ENCODE measurements at regions not wholly inside any gene's neighbourhood (a gene's known extent, or its start where the extent isn't known, plus 50 kb on each side); places are given as distances from the start of the nearest gene placed in this dataset.

- TF ChIP-seq CHD2 (IDR thresholded peaks at IDR 0.05; ENCODE audit: low read length, partially characterized antibody): no peak
These were observed 139.3 kb upstream of the TMCC3 start (continued) for GRCh38 chr12:94789510-94790225.

DNA sequence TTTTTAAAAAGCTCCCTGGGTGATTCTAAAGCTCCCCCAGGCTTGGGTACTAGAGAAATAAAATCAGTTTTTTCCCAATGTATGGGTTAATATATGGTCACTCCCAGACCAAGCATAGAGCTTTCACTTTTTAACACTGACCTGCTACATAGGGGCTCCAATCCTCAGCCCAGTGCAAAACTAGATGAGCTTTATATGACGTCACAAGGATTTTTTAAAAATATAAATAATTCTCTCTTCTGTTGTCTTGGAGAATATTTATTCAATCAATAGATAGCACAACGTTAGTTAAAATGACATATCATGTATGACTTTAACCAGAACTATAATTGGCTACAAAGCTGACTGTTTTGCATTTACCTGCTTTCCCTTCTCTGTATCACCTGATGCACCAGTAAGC, 137.9 kb upstream of the TMCC3 start:
- 18% methylated on average over 2 of the region's 2 CpGs for WGBS (ENCODE audit: missing lambda C conversion rate)
- no peaks in the 10 kb centered on the region for H3K9me3 ChIP-seq
- H3K4me3 ChIP-seq: no peak overlapping the region
- POLR2A ChIA-PET: no interaction called here
- no peak for DNase-seq (ENCODE audit: low read depth in 1 of 2, low spot score in 1 of 2)
- H3K27ac ChIP-seq: no peak overlapping the region
- no peak overlapping the region for H3K4me2 ChIP-seq
- no peak for ATAC-seq
- CTCF ChIA-PET: interaction anchor here (1.1 to 2.8 kb wide), 4 partner anchors 10 to 243 kb away, joined by 5 to 9 read pairs (median 5); no protein-coding TSS in a partner anchor
- no peak for TF ChIP-seq BHLHE40 (IDR thresholded peaks at IDR 0.05; ENCODE audit: low read depth, low read length)
- TF ChIP-seq CHD2 (IDR thresholded peaks at IDR 0.05; ENCODE audit: low read length, partially characterized antibody): no peak
- TF ChIP-seq KDM1A (IDR thresholded peaks at IDR 0.05; ENCODE audit: low read depth): no peak
- TF ChIP-seq RAD21 (conservative IDR thresholded peaks at IDR 0.05 in 1 of 2, IDR thresholded peaks at IDR 0.05 in 1 of 2): no peak
- no peak for TF ChIP-seq ZC3H11A (IDR thresholded peaks at IDR 0.05)
- no peak for TF ChIP-seq PHF8 (IDR thresholded peaks at IDR 0.05; ENCODE audit: borderline replicate concordance, low read depth)
- TF ChIP-seq EHF (CRISPR knock-in tag; IDR thresholded peaks at IDR 0.05): no peak
- no peak for TF ChIP-seq HEYL (CRISPR knock-in tag; IDR thresholded peaks at IDR 0.05)
- TF ChIP-seq PBX3 (IDR thresholded peaks at IDR 0.05): no peak
- no peak for TF ChIP-seq JUN (IDR thresholded peaks at IDR 0.05)
- TF ChIP-seq MYC (IDR thresholded peaks at IDR 0.05; ENCODE audit: borderline replicate concordance, low read length): no peak
- no peak for TF ChIP-seq ZFP36 (IDR thresholded peaks at IDR 0.05; ENCODE audit: borderline replicate concordance, partially characterized antibody)
- no peak for TF ChIP-seq MAX (IDR thresholded peaks at IDR 0.05)
- TF ChIP-seq, protein P1, sequence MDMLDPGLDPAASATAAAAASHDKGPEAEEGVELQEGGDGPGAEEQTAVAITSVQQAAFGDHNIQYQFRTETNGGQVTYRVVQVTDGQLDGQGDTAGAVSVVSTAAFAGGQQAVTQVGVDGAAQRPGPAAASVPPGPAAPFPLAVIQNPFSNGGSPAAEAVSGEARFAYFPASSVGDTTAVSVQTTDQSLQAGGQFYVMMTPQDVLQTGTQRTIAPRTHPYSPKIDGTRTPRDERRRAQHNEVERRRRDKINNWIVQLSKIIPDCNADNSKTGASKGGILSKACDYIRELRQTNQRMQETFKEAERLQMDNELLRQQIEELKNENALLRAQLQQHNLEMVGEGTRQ (IDR thresholded peaks at IDR 0.05): no peak
- TF ChIP-seq RCOR1 (IDR thresholded peaks at IDR 0.05; ENCODE audit: low read depth, low read length): no peak
- TF ChIP-seq NR3C1 (IDR thresholded peaks at IDR 0.05): no peak
- peaks cover 8% of the 10 kb centered on the region for H3K4me1 ChIP-seq
- no peak for FAIRE-seq

DNA sequence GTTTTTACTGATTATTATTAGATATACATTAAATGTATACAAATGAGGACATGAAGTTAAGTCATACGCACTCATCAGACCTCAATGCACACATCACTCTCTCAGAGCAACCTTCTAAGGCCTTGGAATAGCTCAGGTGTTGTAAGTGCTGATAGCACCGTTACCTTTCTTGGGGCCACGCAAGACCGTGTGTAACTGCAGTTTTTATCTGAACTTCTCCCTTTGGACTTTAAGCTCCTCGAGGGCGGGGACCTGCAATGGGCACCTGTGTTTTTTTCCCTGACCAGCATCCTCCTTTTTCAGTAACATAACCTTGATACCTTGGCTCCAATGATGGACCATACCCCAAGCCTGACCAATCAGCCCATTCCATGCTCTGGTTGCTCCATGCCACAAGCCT, 136.5 kb upstream of the TMCC3 start:
- POLR2A ChIA-PET: no interaction called here
- Histone ChIP-seq H3K4me3 (no peak overlapping the region), H3K4me2 (no peak overlapping the region), H3K9me3 (no peaks in the 10 kb centered on the region), H3K27ac (no peak overlapping the region), H3K4me1 (peaks cover 9% of the 10 kb centered on the region)
- TF ChIP-seq, protein P2, sequence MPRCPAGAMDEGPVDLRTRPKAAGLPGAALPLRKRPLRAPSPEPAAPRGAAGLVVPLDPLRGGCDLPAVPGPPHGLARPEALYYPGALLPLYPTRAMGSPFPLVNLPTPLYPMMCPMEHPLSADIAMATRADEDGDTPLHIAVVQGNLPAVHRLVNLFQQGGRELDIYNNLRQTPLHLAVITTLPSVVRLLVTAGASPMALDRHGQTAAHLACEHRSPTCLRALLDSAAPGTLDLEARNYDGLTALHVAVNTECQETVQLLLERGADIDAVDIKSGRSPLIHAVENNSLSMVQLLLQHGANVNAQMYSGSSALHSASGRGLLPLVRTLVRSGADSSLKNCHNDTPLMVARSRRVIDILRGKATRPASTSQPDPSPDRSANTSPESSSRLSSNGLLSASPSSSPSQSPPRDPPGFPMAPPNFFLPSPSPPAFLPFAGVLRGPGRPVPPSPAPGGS (IDR thresholded peaks at IDR 0.05): no peak
- TF ChIP-seq CHD2 (IDR thresholded peaks at IDR 0.05; ENCODE audit: low read length, partially characterized antibody) (no peak), RCOR1 (IDR thresholded peaks at IDR 0.05; ENCODE audit: low read depth, low read length) (no peak)
- TF ChIP-seq, protein P3, sequence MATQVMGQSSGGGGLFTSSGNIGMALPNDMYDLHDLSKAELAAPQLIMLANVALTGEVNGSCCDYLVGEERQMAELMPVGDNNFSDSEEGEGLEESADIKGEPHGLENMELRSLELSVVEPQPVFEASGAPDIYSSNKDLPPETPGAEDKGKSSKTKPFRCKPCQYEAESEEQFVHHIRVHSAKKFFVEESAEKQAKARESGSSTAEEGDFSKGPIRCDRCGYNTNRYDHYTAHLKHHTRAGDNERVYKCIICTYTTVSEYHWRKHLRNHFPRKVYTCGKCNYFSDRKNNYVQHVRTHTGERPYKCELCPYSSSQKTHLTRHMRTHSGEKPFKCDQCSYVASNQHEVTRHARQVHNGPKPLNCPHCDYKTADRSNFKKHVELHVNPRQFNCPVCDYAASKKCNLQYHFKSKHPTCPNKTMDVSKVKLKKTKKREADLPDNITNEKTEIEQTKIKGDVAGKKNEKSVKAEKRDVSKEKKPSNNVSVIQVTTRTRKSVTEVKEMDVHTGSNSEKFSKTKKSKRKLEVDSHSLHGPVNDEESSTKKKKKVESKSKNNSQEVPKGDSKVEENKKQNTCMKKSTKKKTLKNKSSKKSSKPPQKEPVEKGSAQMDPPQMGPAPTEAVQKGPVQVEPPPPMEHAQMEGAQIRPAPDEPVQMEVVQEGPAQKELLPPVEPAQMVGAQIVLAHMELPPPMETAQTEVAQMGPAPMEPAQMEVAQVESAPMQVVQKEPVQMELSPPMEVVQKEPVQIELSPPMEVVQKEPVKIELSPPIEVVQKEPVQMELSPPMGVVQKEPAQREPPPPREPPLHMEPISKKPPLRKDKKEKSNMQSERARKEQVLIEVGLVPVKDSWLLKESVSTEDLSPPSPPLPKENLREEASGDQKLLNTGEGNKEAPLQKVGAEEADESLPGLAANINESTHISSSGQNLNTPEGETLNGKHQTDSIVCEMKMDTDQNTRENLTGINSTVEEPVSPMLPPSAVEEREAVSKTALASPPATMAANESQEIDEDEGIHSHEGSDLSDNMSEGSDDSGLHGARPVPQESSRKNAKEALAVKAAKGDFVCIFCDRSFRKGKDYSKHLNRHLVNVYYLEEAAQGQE (IDR thresholded peaks at IDR 0.05): no peak
- TF ChIP-seq, protein P4, sequence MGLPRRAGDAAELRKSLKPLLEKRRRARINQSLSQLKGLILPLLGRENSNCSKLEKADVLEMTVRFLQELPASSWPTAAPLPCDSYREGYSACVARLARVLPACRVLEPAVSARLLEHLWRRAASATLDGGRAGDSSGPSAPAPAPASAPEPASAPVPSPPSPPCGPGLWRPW (IDR thresholded peaks at IDR 0.05): no peak
- WGBS (ENCODE audit: missing lambda C conversion rate): 35% methylated on average over 6 of the region's 6 CpGs
- CTCF ChIA-PET: no interaction called here
- FAIRE-seq (no peak), DNase-seq (ENCODE audit: low read depth in 1 of 2, low spot score in 1 of 2) (no peak), ATAC-seq (no peak)
